Retina (tissue), 1 donor: ENCODE measurements at regions not wholly inside any gene's neighbourhood (a gene's known extent, or its start where the extent isn't known, plus 50 kb on each side); places are given as distances from the start of the nearest gene placed in this dataset.

Experiments used
- DNase-seq: peaks from one replicate; pipeline ENCODE4 v3.0.0-alpha.2; 2016

DNA sequence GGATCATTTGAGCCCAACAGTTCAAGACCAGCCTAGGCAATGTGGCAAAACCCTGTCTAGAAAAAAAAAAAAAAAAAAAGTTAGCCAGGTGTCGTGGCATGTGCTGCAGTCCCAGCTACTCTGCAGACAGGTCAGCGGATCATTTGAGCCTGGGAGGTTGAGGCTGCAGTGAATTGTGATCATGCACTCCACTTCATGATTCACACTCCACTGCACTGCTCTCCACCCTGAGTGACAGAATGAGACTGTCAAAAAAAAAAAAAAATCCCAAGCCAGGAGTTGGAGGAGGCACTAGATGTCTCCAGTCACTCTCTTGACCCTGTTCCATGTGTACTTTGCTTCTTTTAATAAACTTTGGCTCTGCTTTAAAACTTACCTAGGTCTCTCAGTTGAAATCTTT lies 51.0 kb upstream of the OLFM3 start:
- peak; percentile 4 for DNase-seq
